HG02798 (cell line): ENCODE measurements at regions not wholly inside any gene's neighbourhood (a gene's known extent, or its start where the extent isn't known, plus 50 kb on each side); places are given as distances from the start of the nearest gene placed in this dataset.

Experiments used
- ATAC-seq: cut with Tn5 transposase; IDR thresholded peaks from one replicate; pipeline ENCODE4 v1.9.1; 2021; ENCODE audit warnings: mild to moderate bottlenecking; ENCODE audit not compliant: unreplicated experiment, poor library complexity

GRCh38 chr5:163377982-163378381 lies 59.4 kb upstream of the CCNG1 start:
- ATAC-seq: no peak

GRCh38 chr5:163379298-163380155 lies 57.9 kb upstream of the CCNG1 start:
- no peak for ATAC-seq

GRCh38 chr5:163381832-163382231 lies 55.6 kb upstream of the CCNG1 start:
- no peak for ATAC-seq

DNA sequence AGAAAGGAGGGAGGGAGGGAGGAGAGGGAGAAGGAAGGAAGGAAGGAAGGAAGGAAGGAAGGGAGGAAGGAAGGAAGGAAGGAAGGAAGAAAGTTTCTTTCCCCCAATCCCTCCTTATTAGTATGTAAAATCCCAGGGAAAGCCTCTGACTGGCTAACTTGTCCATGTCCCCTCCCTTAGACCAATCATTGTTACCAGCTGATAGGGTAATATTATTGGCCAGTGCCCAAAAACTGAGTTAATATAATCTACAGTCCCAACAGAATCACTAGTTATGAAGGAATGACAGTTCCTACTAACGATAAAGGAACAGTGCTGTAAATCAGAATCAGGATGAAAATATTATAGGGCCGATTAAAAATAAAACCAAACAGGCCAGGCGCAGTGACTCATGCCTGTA lies 53.6 kb upstream of the CCNG1 start:
- ATAC-seq: no peak

- ATAC-seq: no peak
Observed at GRCh38 chr5:163384669-163385068, 52.7 kb upstream of the CCNG1 start.

GRCh38 chr5:163385271-163385670 lies 52.1 kb upstream of the CCNG1 start:
- no peak for ATAC-seq

GRCh38 chr5:163385824-163386223 lies 51.6 kb upstream of the CCNG1 start:
- ATAC-seq: no peak

DNA sequence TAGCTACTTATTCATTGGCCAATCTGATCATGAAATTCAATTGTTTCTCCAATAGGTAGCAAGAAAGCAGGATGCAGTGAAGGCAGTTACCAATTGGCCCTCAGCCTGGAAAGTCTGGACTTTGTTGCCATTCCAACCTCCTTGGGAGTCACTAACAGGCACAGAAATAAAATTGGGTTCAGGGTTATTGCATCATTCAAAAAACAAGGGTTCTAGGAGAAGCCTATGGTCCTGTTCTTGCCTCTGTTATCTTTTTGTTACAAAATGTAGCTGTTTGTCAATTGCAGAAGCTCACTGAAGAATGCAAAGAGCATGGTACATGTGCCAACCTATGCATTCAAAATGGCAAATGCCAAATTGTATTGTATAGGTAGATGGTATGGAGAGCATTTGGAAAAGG lies 51.0 kb upstream of the CCNG1 start:
- ATAC-seq: no peak

DNA sequence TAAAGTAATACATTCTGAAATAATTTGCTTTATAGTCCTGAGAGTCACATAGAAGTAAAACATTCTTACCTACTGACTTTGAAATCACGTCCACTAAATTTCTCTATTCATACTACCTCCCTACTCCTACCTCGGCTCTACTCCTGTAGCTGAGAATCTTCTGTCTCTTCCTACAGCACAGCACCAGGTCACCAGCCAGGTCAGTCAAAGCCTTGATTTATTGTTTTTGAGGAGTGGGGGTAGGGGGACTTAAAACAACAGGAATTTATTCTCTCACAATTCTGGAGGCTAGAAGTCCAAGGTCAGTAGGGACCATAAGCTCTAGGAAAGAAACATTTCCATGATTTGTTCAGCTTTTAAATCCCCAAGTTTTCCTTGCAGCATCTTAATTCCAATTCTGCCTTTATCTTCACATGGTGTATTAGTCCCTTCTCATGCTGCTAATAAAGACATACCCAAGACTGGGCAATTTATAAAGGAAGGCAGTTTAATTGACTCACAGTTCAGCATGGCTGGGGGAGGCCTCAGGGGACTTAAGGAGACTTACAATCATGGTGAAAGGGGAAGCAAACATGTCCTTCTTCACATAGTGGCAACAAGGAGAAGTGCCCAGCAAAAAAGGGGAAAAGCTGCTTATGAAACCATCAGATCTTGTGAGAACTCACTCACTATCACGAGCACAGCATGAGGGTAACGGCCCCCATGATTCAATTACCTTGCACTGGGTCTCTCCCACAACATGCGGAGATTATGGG lies 49.6 kb upstream of the CCNG1 start:
- no peak for ATAC-seq
